GM19438 (cell line): ENCODE measurements at regions not wholly inside any gene's neighbourhood (a gene's known extent, or its start where the extent isn't known, plus 50 kb on each side); places are given as distances from the start of the nearest gene placed in this dataset.
"Not testable (repeated sequence)": the region's sequence is repeated elsewhere in the genome, so short reads cannot be mapped to it uniquely, and the experiment has no call there.

Source experiments
- ATAC-seq: cut with Tn5 transposase; IDR thresholded peaks from one replicate; pipeline ENCODE4 v1.9.1; 2021; ENCODE audit warnings: low read depth; ENCODE audit not compliant: unreplicated experiment

- ATAC-seq, result no peak
Measured at GRCh38 chr10:130495891-130496636, 359.9 kb downstream of the GLRX3 start.

GRCh38 chr10:130497056-130498010 lies 361.1 kb downstream of the GLRX3 start:
- ATAC-seq, result no peak

- no peak for ATAC-seq
Measured at GRCh38 chr10:130498042-130498441, 361.9 kb downstream of the GLRX3 start.

- ATAC-seq, result no peak
Measured at GRCh38 chr10:130498934-130499333, 362.7 kb downstream of the GLRX3 start.

GRCh38 chr10:130499541-130499940 lies 363.4 kb downstream of the GLRX3 start:
- no peak for ATAC-seq

- no peak for ATAC-seq
Measured at GRCh38 chr10:130500261-130501000, 364.2 kb downstream of the GLRX3 start.

- ATAC-seq, result no peak
Measured at GRCh38 chr10:130507461-130507860, 371.3 kb downstream of the GLRX3 start.

- ATAC-seq, result no peak
Measured at GRCh38 chr10:130509881-130510689, 373.9 kb downstream of the GLRX3 start.

GRCh38 chr10:130510755-130511154 lies 374.6 kb downstream of the GLRX3 start:
- ATAC-seq, result no peak

- ATAC-seq, result no peak
Measured at GRCh38 chr10:130511766-130512165, 375.6 kb downstream of the GLRX3 start.

- ATAC-seq, result no peak
Measured at GRCh38 chr10:130512936-130513335, 376.7 kb downstream of the GLRX3 start.

- ATAC-seq, result no peak
Measured at GRCh38 chr10:130513686-130514476, 377.7 kb downstream of the GLRX3 start.

- ATAC-seq, result no peak
Measured at GRCh38 chr10:130515670-130516069, 379.5 kb downstream of the GLRX3 start.

GRCh38 chr10:130516141-130516735 lies 380.0 kb downstream of the GLRX3 start:
- ATAC-seq, result no peak

- not testable (repeated sequence) for ATAC-seq
Measured at GRCh38 chr10:130518921-130519320, 382.7 kb downstream of the GLRX3 start.

- no peak for ATAC-seq
Measured at GRCh38 chr10:130519791-130520190, 383.6 kb downstream of the GLRX3 start.

GRCh38 chr10:130531312-130531711 lies 395.1 kb downstream of the GLRX3 start:
- no peak for ATAC-seq

- ATAC-seq, result no peak
Measured at GRCh38 chr10:130541090-130541489, 404.9 kb downstream of the GLRX3 start.

GRCh38 chr10:130542761-130543160 lies 406.6 kb downstream of the GLRX3 start:
- ATAC-seq, result no peak
